ENCODE measurements at regions not wholly inside any gene's neighbourhood (a gene's known extent, or its start where the extent isn't known, plus 50 kb on each side); places are given as distances from the start of the nearest gene placed in this dataset.
"Not testable (repeated sequence)": the region's sequence is repeated elsewhere in the genome, so short reads cannot be mapped to it uniquely, and the experiment has no call there.

- no peak overlapping the region for H3K27ac ChIP-seq
- no peak for TF ChIP-seq CTCF (conservative IDR thresholded peaks at IDR 0.05)
Measured at GRCh38 chrX:138908577-138908976, 197.1 kb upstream of the FGF13 start.

- no peak overlapping the region for H3K27ac ChIP-seq
- no peak for TF ChIP-seq CTCF (conservative IDR thresholded peaks at IDR 0.05)
Measured at GRCh38 chrX:138897621-138898492, 186.3 kb upstream of the FGF13 start.

- no peak overlapping the region for H3K27ac ChIP-seq
- no peak for TF ChIP-seq CTCF (conservative IDR thresholded peaks at IDR 0.05)
Measured at GRCh38 chrX:138890491-138890890, 179.0 kb upstream of the FGF13 start.

- no peak for TF ChIP-seq CTCF (conservative IDR thresholded peaks at IDR 0.05)
Measured at GRCh38 chrX:138889149-138889548, 177.6 kb upstream of the FGF13 start.

GRCh38 chrX:138886769-138887168 is 175.3 kb upstream of the FGF13 start:
- no peak for TF ChIP-seq CTCF (conservative IDR thresholded peaks at IDR 0.05)

More at GRCh38 chrX:138889149-138889548, 177.6 kb upstream of the FGF13 start:
- H3K27ac ChIP-seq, result no peak overlapping the region

GRCh38 chrX:138885886-138886285 is 174.4 kb upstream of the FGF13 start:
- H3K27ac ChIP-seq, result peak overlapping the region; percentile 63
- no peak for TF ChIP-seq CTCF (conservative IDR thresholded peaks at IDR 0.05)

More at GRCh38 chrX:138886769-138887168, 175.3 kb upstream of the FGF13 start:
- H3K27ac ChIP-seq, result peak overlapping the region; percentile 63

GRCh38 chrX:138880293-138880692 is 168.8 kb upstream of the FGF13 start:
- not testable (repeated sequence) for H3K27ac ChIP-seq

- H3K27ac ChIP-seq, result no peak overlapping the region
- no peak for TF ChIP-seq CTCF (conservative IDR thresholded peaks at IDR 0.05)
Measured at GRCh38 chrX:138877746-138878145, 166.2 kb upstream of the FGF13 start.

Measured in VCaP (cell line).